GM08714 (cell line): ENCODE measurements at regions not wholly inside any gene's neighbourhood (a gene's known extent, or its start where the extent isn't known, plus 50 kb on each side); places are given as distances from the start of the nearest gene placed in this dataset.

Experiments used
- H3K4me3 ChIP-seq: fragments of 200-500 bp; sonication (Bioruptor generic); 2 replicates; pipeline ENCODE4 v1.5.1; 2014; ENCODE audit warnings: mild to moderate bottlenecking, low read length, inconsistent platforms
- ZNF274 ChIP-seq: IDR thresholded peaks from 2 replicates; pipeline ENCODE4 v1.6.1; 2012; ENCODE audit warnings: mild to moderate bottlenecking, low read depth, low read length

DNA sequence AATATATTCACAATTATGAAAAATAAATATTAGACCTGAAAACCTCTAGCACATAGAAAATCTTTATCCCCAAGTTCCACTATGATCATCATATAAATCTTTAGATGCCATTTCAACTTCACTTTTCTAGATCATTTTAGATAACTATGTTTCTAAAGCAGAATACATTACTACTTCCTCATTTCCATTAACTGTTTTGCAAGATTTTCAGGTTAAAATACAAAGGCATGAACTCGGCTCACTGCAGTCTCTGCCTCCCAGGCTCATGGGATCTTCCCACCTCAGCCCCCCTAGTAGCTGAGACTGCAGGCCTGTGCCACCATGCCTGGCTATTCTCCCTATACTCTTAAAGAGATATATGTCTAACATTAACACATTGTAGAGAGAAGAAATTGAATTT, 1365.9 kb upstream of the AGA start:
- no peak overlapping the region for H3K4me3 ChIP-seq
- TF ChIP-seq ZNF274, result no peak

DNA sequence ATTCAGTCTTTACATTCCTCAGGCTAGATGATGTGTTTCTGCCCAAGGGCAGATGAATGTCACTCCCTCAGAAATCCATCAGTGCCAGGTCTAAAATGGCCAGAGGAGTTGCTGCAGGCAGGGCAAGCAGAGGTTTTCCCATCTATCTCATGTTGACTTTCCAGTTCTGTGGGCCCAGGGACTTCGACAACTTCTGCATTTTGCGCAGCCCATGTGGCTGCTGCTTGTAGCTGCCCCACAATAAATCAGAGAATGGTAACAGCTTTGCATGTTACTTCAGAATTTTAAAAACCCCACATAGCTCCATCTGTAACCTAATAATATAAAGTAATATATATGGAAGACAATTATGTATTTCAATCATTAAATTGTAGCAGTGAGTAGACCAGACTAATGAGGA, 1367.7 kb upstream of the AGA start:
- no peak overlapping the region for H3K4me3 ChIP-seq
- no peak for TF ChIP-seq ZNF274

DNA sequence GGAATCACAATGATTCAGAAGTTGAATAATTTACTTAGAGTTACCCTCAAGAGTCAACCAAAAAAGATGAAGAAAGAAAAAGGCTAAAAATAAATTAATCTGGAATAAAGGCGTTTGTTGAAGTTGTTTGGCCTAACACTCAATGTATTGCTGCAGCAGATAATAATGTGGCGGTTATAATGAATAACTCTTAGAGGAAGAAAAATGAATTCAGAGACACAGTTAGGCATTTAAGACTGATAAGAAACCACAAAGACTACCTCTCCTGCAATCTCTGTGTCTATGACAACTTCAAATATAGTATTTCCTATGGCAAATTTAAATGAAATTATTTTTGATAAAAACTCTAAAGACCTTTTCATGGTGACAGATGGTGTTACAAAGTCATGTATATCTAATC, 1369.1 kb upstream of the AGA start:
- TF ChIP-seq ZNF274, result no peak
- no peak overlapping the region for H3K4me3 ChIP-seq

- TF ChIP-seq ZNF274, result no peak
- no peak overlapping the region for H3K4me3 ChIP-seq
Observed at GRCh38 chr4:178812866-178813265, 1370.6 kb upstream of the AGA start.

- no peak overlapping the region for H3K4me3 ChIP-seq
- TF ChIP-seq ZNF274, result no peak
Observed at GRCh38 chr4:178814908-178815307, 1372.7 kb upstream of the AGA start.

GRCh38 chr4:178823673-178824295, 1381.5 kb upstream of the AGA start:
- no peak for TF ChIP-seq ZNF274
- H3K4me3 ChIP-seq, result no peak overlapping the region

DNA sequence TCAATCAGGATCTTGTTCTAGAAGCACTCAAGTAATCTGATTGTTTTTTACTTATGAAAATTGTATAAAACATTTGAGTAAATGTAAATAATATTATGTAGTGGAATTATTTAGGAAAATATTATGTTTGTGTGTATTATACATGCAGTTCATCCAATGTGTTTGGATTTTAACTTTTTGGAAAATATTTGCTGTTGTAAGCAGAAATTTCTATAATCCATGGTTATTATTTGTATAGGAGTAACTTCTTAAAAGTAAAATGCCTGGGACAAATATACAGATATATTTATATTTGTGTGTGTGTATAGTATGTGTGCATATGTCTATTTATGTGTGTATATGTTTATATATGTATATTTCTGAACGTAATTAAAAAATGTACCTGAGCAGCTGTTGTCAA, 1394.6 kb upstream of the AGA start:
- TF ChIP-seq ZNF274, result no peak
- H3K4me3 ChIP-seq, result no peak overlapping the region

GRCh38 chr4:178838776-178839175, 1396.5 kb upstream of the AGA start:
- no peak for TF ChIP-seq ZNF274
- no peak overlapping the region for H3K4me3 ChIP-seq

- no peak for TF ChIP-seq ZNF274
- H3K4me3 ChIP-seq, result no peak overlapping the region
Observed at GRCh38 chr4:178856139-178856800, 1414.0 kb upstream of the AGA start.

DNA sequence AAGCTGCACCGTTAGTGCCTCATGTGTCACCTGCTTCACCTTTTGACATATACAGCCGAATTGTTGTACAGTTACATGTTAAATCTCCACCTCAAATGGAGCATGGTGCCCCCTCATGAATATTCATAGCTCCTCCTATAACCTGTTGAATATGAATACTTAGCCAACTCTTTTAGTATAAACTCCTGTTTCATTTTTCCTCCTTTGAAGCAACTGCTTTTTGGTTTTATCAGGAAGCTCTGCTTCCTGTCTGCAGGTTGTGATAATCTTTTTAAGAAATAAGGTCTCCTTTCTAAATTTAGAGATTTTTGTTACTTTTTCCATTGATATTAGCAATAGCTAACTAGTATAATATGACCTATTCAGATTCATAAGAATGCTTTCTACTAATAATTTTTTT, 1429.2 kb upstream of the AGA start:
- H3K4me3 ChIP-seq, result no peak overlapping the region
- no peak for TF ChIP-seq ZNF274

DNA sequence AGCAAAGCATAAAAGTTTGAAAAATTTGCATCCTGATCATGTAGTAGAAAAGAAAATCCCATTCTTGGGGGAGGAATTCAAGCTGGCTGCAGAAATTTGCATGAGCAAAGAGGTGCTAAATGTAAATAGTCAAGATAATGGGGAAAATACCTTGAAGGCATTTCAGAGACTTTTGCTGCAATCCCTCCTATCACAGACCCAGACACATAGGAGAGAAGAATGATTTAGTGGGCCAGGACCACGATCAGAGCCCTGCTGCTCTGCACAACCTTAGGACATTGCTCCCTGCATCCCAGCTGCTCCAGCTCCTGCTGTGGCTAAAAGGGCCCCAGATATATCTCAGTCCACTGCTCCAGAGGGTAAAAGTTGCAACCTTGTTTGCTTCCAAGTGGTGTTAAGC, 1439.7 kb upstream of the AGA start:
- TF ChIP-seq ZNF274, result no peak
- H3K4me3 ChIP-seq, result no peak overlapping the region

DNA sequence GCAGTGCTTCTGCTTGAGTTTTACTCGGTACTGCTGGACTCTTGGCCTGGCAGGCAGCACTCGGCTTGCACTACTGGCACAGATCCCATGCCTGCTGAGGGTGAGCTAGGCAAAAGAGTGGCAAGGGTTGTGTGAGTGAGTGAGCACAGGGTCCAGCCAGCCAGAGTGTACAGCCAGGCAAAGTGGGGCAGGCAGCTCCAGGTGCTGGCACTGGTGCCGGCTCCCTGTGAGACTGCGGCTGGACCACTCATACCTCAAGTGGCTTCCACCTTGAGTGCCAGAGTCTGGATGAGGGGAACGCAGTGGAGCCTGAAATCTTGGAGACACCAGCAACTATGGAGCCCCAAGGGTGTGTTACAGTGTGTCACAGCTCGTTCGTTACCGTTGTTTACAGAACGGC, 1451.9 kb upstream of the AGA start:
- no peak for TF ChIP-seq ZNF274

DNA sequence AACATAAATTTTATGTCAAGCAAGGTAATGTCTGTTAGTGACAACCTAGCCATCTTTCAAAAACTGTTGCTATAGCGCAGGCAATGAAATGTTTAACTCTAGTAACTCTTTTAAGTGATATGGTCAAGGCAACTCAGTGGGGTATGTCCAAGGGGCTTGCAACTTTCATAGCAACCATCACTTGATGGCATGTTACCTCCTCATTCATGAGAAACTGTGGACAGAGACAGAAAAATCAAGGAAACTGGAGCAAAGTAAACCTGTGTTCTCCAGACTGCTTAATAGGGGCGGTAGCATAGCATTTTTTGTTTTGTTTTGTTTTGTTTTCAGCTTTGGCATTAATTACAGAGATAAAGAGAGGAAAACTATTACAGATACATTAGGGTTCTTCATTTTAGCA, 1456.8 kb upstream of the AGA start:
- H3K4me3 ChIP-seq, result no peak overlapping the region
- TF ChIP-seq ZNF274, result no peak

More for the DNA sequence above, 1451.9 kb upstream of the AGA start:
- no peak overlapping the region for H3K4me3 ChIP-seq

DNA sequence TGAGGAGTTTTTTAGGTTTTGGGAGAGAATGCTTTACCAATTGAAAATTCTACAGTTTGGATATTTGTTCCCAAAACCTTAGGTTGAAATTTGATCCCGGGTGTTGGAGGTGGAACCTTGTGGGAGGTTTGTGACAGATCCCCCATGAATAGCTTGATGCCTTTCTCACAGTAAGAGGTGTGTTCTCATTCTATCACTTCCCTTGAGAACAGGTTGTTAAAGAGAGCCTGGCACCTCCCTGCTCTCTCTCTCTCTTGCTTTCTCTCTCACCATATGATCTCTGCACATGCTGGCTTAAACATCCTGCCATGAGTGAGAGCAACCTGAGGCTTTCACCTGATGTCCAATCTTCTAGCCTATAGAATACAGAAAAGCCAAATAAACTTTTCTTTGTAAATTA, 1475.5 kb upstream of the AGA start:
- TF ChIP-seq ZNF274, result no peak
- no peak overlapping the region for H3K4me3 ChIP-seq

GRCh38 chr4:178937130-178937529, 1494.9 kb upstream of the AGA start:
- no peak overlapping the region for H3K4me3 ChIP-seq
- no peak for TF ChIP-seq ZNF274

DNA sequence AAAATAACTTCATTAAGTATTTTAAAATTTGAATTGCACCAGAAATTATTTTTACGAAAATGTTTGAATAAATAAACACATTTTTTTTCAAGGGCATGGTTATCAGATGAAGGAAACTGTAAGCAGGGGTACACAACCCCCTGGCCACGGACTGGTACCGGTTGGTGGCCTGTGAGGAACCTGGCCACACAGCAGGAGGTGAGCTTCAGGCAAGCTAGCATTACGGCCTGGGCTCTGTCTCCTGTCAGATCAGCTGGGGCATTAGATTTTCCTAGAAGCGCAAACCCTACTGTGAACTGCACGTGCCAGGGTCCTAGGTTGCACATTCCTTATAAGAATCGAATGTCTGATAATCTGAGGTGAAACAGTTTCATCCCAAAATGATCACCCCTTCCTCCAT, 1499.7 kb upstream of the AGA start:
- TF ChIP-seq ZNF274, result no peak
- H3K4me3 ChIP-seq, result no peak overlapping the region
